Lower leg skin (tissue), 3 donors: ENCODE measurements at regions not wholly inside any gene's neighbourhood (a gene's known extent, or its start where the extent isn't known, plus 50 kb on each side); places are given as distances from the start of the nearest gene placed in this dataset.

Source experiments
- CTCF ChIP-seq, 3 donors: fragments of 450-650 bp; IDR thresholded peaks; one replicate each; pipeline ENCODE4 v1.5.1; 2016; ENCODE audit warnings: antibody characterized with exemption in 3 of 3, mild to moderate bottlenecking in 3 of 3, moderate library complexity in 2 of 3
- POLR2A ChIP-seq, 2 donors: fragments of 450-650 bp; IDR thresholded peaks; one replicate each; pipeline ENCODE4 v1.6.1; 2016 to 2017; ENCODE audit warnings: antibody characterized with exemption in 2 of 2, mild to moderate bottlenecking in 1 of 2, moderate library complexity in 1 of 2

GRCh38 chr6:156590482-156590881 lies 186.7 kb upstream of the ARID1B start:
- no peak for TF ChIP-seq POLR2A (IDR thresholded peaks at IDR 0.05)
- no peak for TF ChIP-seq CTCF (IDR thresholded peaks at IDR 0.05)
